ENCODE measurements at regions not wholly inside any gene's neighbourhood (a gene's known extent, or its start where the extent isn't known, plus 50 kb on each side); places are given as distances from the start of the nearest gene placed in this dataset.

GRCh38 chr9:134502266-134502791, 139.3 kb upstream of the COL5A1 start:
- no peak for DNase-seq (ENCODE audit: low spot score)
- ChIA-PET CTCF (interaction anchor here (0.7 to 1.4 kb wide), 5 partner anchors 13 to 201 kb away, joined by 3 to 6 read pairs (median 3); no protein-coding TSS in a partner anchor), POLR2A (ENCODE audit: low non-redundant PET) (no interaction called here)
- peak overlapping the region; percentile 62 for H3K27ac ChIP-seq
- TF ChIP-seq, protein P1, sequence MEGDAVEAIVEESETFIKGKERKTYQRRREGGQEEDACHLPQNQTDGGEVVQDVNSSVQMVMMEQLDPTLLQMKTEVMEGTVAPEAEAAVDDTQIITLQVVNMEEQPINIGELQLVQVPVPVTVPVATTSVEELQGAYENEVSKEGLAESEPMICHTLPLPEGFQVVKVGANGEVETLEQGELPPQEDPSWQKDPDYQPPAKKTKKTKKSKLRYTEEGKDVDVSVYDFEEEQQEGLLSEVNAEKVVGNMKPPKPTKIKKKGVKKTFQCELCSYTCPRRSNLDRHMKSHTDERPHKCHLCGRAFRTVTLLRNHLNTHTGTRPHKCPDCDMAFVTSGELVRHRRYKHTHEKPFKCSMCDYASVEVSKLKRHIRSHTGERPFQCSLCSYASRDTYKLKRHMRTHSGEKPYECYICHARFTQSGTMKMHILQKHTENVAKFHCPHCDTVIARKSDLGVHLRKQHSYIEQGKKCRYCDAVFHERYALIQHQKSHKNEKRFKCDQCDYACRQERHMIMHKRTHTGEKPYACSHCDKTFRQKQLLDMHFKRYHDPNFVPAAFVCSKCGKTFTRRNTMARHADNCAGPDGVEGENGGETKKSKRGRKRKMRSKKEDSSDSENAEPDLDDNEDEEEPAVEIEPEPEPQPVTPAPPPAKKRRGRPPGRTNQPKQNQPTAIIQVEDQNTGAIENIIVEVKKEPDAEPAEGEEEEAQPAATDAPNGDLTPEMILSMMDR (conservative IDR thresholded peaks at IDR 0.05; ENCODE audit: low read depth): no peak

DNA sequence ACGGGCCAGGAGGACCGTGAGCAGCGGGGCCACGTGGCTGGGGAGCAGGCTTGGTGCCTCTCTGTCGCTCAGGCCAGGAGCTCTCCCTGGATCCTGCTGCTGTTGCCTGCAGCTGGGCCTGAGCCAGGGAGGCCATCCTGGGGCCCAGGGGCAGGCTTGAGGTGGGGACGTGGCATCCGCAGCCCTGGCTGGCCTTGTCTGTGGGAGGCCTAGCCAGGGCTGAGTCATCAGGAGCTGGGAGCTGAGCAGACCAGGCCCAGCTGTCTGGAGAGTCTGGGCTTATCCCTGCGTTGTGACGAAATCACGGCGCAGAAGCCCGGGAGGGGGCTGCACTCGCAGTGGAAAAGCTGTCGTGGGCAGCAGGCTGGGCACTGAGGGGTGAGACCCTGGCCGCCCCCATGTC, 138.8 kb upstream of the COL5A1 start:
- POLR2A ChIA-PET (ENCODE audit: low non-redundant PET): no interaction called here
- CTCF ChIA-PET: interaction anchor here (0.7 to 1.4 kb wide), 5 partner anchors 16 to 120 kb away, joined by 3 to 6 read pairs (median 4); no protein-coding TSS in a partner anchor
- DNase-seq (ENCODE audit: low spot score): peak; percentile 97
- H3K27ac ChIP-seq: peak overlapping the region; percentile 62
- TF ChIP-seq, protein P1 (conservative IDR thresholded peaks at IDR 0.05; ENCODE audit: low read depth): no peak

GRCh38 chr9:134503301-134504105, 138.1 kb upstream of the COL5A1 start:
- TF ChIP-seq, protein P1 (conservative IDR thresholded peaks at IDR 0.05; ENCODE audit: low read depth): no peak
- CTCF ChIA-PET: interaction anchor here (0.6 to 1.4 kb wide), 6 partner anchors 16 to 909 kb away, joined by 3 to 4 read pairs (median 4); no protein-coding TSS in a partner anchor
- H3K27ac ChIP-seq: peak overlapping the region; percentile 62
- no peak for DNase-seq (ENCODE audit: low spot score)
- POLR2A ChIA-PET (ENCODE audit: low non-redundant PET): no interaction called here

DNA sequence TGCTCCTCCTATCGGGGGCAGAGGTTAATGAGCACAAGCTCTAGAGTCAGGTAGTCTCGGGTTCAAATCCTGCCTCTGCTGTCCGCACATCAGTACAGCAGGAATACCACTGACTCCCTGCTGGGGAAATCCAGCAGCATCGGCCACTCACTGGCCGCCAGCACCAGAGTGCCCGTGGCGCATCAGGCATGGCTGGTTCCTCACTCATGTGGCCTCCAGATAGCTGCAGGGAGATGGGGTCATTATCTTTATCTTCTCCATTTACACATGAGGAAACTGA, 137.6 kb upstream of the COL5A1 start:
- TF ChIP-seq, protein P1 (conservative IDR thresholded peaks at IDR 0.05; ENCODE audit: low read depth): no peak
- no peak overlapping the region for H3K27ac ChIP-seq
- POLR2A ChIA-PET (ENCODE audit: low non-redundant PET): no interaction called here
- CTCF ChIA-PET: interaction anchor here (0.6 to 0.8 kb wide), 2 partner anchors 311 to 909 kb away, joined by 3 read pairs; no protein-coding TSS in a partner anchor
- DNase-seq (ENCODE audit: low spot score): no peak

GRCh38 chr9:134505032-134505431, 136.6 kb upstream of the COL5A1 start:
- TF ChIP-seq, protein P1 (conservative IDR thresholded peaks at IDR 0.05; ENCODE audit: low read depth): no peak
- ChIA-PET CTCF (interaction anchor here (0.7 kb wide), 1 partner anchor 1450 kb away, joined by 6 read pairs; no protein-coding TSS in a partner anchor), POLR2A (ENCODE audit: low non-redundant PET) (no interaction called here)
- DNase-seq (ENCODE audit: low spot score): no peak
- no peak overlapping the region for H3K27ac ChIP-seq

DNA sequence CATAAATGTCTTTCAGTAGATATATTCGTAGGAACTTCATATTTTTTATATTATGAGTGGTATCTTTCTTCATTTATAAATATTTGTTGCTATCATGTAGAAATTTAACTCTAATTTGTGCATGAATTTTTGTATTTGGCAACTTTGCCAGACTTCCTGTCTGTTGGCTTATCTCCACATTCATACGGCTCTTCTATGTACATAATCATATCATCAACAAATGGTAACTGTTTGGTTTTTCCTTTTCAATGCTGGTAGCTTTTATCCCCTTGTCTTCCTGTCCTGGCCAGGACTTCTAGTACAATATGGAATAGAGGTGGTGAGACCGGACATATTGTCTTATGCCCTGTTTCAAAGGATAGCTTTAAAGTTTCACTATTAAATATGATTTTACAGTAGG, 132.3 kb upstream of the COL5A1 start:
- ChIA-PET CTCF (no interaction called here), POLR2A (ENCODE audit: low non-redundant PET) (no interaction called here)
- TF ChIP-seq, protein P1 (conservative IDR thresholded peaks at IDR 0.05; ENCODE audit: low read depth): no peak
- H3K27ac ChIP-seq: no peak overlapping the region
- no peak for DNase-seq (ENCODE audit: low spot score)
